IMR-90 (cell line): ENCODE measurements at regions not wholly inside any gene's neighbourhood (a gene's known extent, or its start where the extent isn't known, plus 50 kb on each side); places are given as distances from the start of the nearest gene placed in this dataset.

Experiments used
- ATAC-seq: fragments of 200-7000 bp; cut with Tn5 transposase; 2 replicates; pipeline ENCODE4 v1.9.1; 2020; ENCODE audit warnings: low read depth, mild to moderate bottlenecking, moderate library complexity
- BruUV-seq: library from RNA; stranded (reverse); fragments of 400-500 nt; replicated peaks from 2 replicates; lab custom pipeline; 2021; lab: Mats Ljungman, UMichigan
- CTCF ChIA-PET: fragments of 300-600 bp; formaldehyde crosslinking; extraction: SDS; loops from one replicate; lab custom pipeline; 2021; ENCODE audit warnings: antibody characterized with exemption; lab: Yijun Ruan, JAX
- POLR2A ChIA-PET: fragments of 300-600 bp; sonication (Branson Sonifier 250); formaldehyde crosslinking; loops from one replicate; lab custom pipeline; 2022; ENCODE audit warnings: antibody characterized with exemption; ENCODE audit not compliant: unreplicated experiment; lab: Charles Lee
- DNase-seq: peaks from one replicate; pipeline ENCODE4 v3.0.0; 2013
- H2AFZ ChIP-seq: replicated peaks from 2 replicates; pipeline ENCODE3; 2013; ENCODE audit warnings: low read length, mild to moderate bottlenecking; ENCODE audit not compliant: poor library complexity
- H2AK5ac ChIP-seq: 2 replicates; pipeline ENCODE4 v1.6.1; 2013; ENCODE audit warnings: low read depth, low read length, inconsistent platforms
- H2AK9ac ChIP-seq: replicated peaks from 2 replicates; pipeline ENCODE3; 2013; ENCODE audit warnings: mild to moderate bottlenecking, low read depth, low read length, moderate library complexity; ENCODE audit not compliant: poor library complexity
- H2BK120ac ChIP-seq: 2 replicates; pipeline ENCODE4 v1.6.1; 2013; ENCODE audit warnings: low read depth, low read length, inconsistent platforms
- H2BK15ac ChIP-seq: 3 replicates; pipeline ENCODE4 v1.6.1; 2013; ENCODE audit warnings: low read depth, low read length, inconsistent platforms
- H2BK20ac ChIP-seq: 2 replicates; pipeline ENCODE4 v1.6.1; 2013; ENCODE audit warnings: low read depth, mild to moderate bottlenecking, inconsistent platforms, low read length, moderate library complexity
- H2BK5ac ChIP-seq: 2 replicates; pipeline ENCODE4 v1.6.1; 2013; ENCODE audit warnings: mild to moderate bottlenecking, low read depth, low read length, inconsistent platforms; ENCODE audit not compliant: poor library complexity, severe bottlenecking
- H3K14ac ChIP-seq: replicated peaks from 2 replicates; pipeline ENCODE4 v1.6.1; 2013; ENCODE audit warnings: low read depth, low read length, inconsistent platforms
- H3K18ac ChIP-seq: 2 replicates; pipeline ENCODE4 v1.6.1; 2013; ENCODE audit warnings: low read depth, low read length, control low read depth
- H3K23ac ChIP-seq: 2 replicates; pipeline ENCODE4 v1.6.1; 2013; ENCODE audit warnings: low read depth, low read length, inconsistent platforms
- H3K27ac ChIP-seq: 2 replicates; pipeline ENCODE4 v1.5.1; 2013; ENCODE audit warnings: mild to moderate bottlenecking, control low read depth, low read length; ENCODE audit not compliant: insufficient read depth
- H3K27me3 ChIP-seq: 2 replicates; pipeline ENCODE4 v1.6.1; 2013; ENCODE audit warnings: low read length; ENCODE audit not compliant: control insufficient read depth, insufficient read depth
- H3K36me3 ChIP-seq: 2 replicates; pipeline ENCODE4 v1.6.1; 2013; ENCODE audit warnings: low read length, mixed read lengths; ENCODE audit not compliant: control insufficient read depth, insufficient read depth
- H3K4ac ChIP-seq: 2 replicates; pipeline ENCODE4 v1.6.1; 2013; ENCODE audit warnings: low read depth, low read length, inconsistent platforms
- H3K4me1 ChIP-seq: 2 replicates; pipeline ENCODE4 v1.6.1; 2013; ENCODE audit warnings: low read length, mixed read lengths; ENCODE audit not compliant: control insufficient read depth, insufficient read depth
- H3K4me2 ChIP-seq: 2 replicates; pipeline ENCODE4 v1.6.1; 2013; ENCODE audit warnings: low read depth, mild to moderate bottlenecking, control low read depth, low read length, moderate library complexity
- H3K4me3 ChIP-seq: 2 replicates; pipeline ENCODE4 v1.5.1; 2013; ENCODE audit warnings: low read depth, mild to moderate bottlenecking, control low read depth, low read length, moderate library complexity; ENCODE audit not compliant: insufficient read depth
- H3K56ac ChIP-seq: 2 replicates; pipeline ENCODE4 v1.6.1; 2013; ENCODE audit warnings: low read length, inconsistent platforms; ENCODE audit not compliant: insufficient read depth; ENCODE audit errors: extremely low read depth
- H3K79me1 ChIP-seq, 2 experiments: 2 replicates each; pipeline ENCODE4 v1.6.1; 2013; ENCODE audit warnings: low read length in 2 of 2, inconsistent platforms in 1 of 2, low read depth in 1 of 2
- H3K9ac ChIP-seq: 2 replicates; pipeline ENCODE4 v1.6.1; 2013; ENCODE audit warnings: low read depth, low read length, control low read depth
- H3K9me1 ChIP-seq: 2 replicates; pipeline ENCODE4 v1.6.1; 2013; ENCODE audit warnings: low read length, inconsistent platforms; ENCODE audit not compliant: insufficient read depth
- H3K9me3 ChIP-seq: 2 replicates; pipeline ENCODE4 v1.6.1; 2013; ENCODE audit warnings: low read length; ENCODE audit not compliant: control insufficient read depth, insufficient read depth
- H4K20me1 ChIP-seq: 2 replicates; pipeline ENCODE4 v1.6.1; 2013; ENCODE audit warnings: low read length, inconsistent platforms; ENCODE audit not compliant: insufficient read depth
- H4K5ac ChIP-seq: 2 replicates; pipeline ENCODE4 v1.6.1; 2013; ENCODE audit warnings: mild to moderate bottlenecking, low read depth, low read length, control low read depth
- H4K8ac ChIP-seq, 2 experiments: 2 replicates each; pipeline ENCODE4 v1.6.1; 2013; ENCODE audit warnings: low read depth in 2 of 2, low read length in 2 of 2, control low read depth in 1 of 2, inconsistent platforms in 1 of 2
- H4K91ac ChIP-seq: 2 replicates; pipeline ENCODE4 v1.6.1; 2013; ENCODE audit warnings: low read depth, low read length, inconsistent platforms; ENCODE audit not compliant: insufficient read depth
- CEBPB ChIP-seq: IDR thresholded peaks from 2 replicates; pipeline ENCODE4 v1.6.1; 2012; ENCODE audit warnings: low read depth, low read length, improper control_type of control experiment
- ELK1 ChIP-seq: fragments of 150-350 bp; IDR thresholded peaks from 2 replicates; pipeline ENCODE4 v1.6.1; 2016; ENCODE audit warnings: low read depth, mild to moderate bottlenecking, low read length, moderate library complexity, borderline replicate concordance
- FOS ChIP-seq: fragments of 150-350 bp; IDR thresholded peaks from 2 replicates; pipeline ENCODE4 v1.6.1; 2016; ENCODE audit warnings: low read depth, low read length
- RCOR1 ChIP-seq: IDR thresholded peaks from 2 replicates; pipeline ENCODE4 v1.6.1; 2012; ENCODE audit warnings: mild to moderate bottlenecking, low read length, improper control_type of control experiment; ENCODE audit not compliant: insufficient replicate concordance
- WGBS, 2 experiments: methylation state at CpG; one replicate each; pipeline versions ENCODE4 v1.1.5 to v1.1.7; 2013; ENCODE audit warnings: missing lambda C conversion rate in 2 of 2; ENCODE audit not compliant: insufficient read length in 1 of 2; ENCODE audit errors: extremely low coverage in 2 of 2; 5-methylcytosine and 5-hydroxymethylcytosine counted together
- dilution Hi-C: fragments of 300-500 bp; cut with HindIII; formaldehyde crosslinking; loops from one replicate; pipeline ENCODE4 v1.14.3; 2018; ENCODE audit warnings: low sequenced_read_pairs; ENCODE audit not compliant: unreplicated experiment
- in situ Hi-C: fragments of 300-500 bp; cut with MboI; formaldehyde crosslinking; loops from 3 replicates; pipeline ENCODE4 v1.14.3; 2019; ENCODE audit warnings: low sequenced_read_pairs, inconsistent platforms, mixed read lengths
- intact Hi-C: fragments of 100-400 bp; cut with micrococcal nuclease; formaldehyde crosslinking; loops from 2 replicates; pipeline ENCODE4 v1.10.0; 2022

- CTCF ChIA-PET = interaction anchor here (0.6 to 0.7 kb wide), 2 partner anchors 10 to 185 kb away, joined by 3 read pairs; no protein-coding TSS in a partner anchor
- no peak overlapping the region for H3K18ac ChIP-seq
These were observed 129.3 kb upstream of the SSTR1 start for GRCh38 chr14:38078393-38078792.

More at GRCh38 chr14:38078393-38078792, 129.3 kb upstream of the SSTR1 start:
- Histone ChIP-seq H3K27me3 (no peaks in the 10 kb centered on the region), H4K20me1 (no peaks in the 10 kb centered on the region), H3K9me1 (peaks cover 3% of the 10 kb centered on the region; the same call in 1 of the 2 replicates), H2AFZ (no peak overlapping the region), H2AK9ac (no peak overlapping the region), H3K27ac (no peak overlapping the region), H2BK5ac (no peak overlapping the region), H3K14ac (no peak overlapping the region), H3K4me3 (no peak overlapping the region), H3K4me2 (no peak overlapping the region), H2AK5ac (no peak overlapping the region), H3K23ac (no peak overlapping the region), H3K4me1 (peaks cover 2% of the 10 kb centered on the region; the same call in 1 of the 2 replicates), H2BK15ac (no peak overlapping the region), H4K5ac (no peak overlapping the region), H4K8ac (no peak overlapping the region), H4K91ac (no peak overlapping the region), H3K56ac (no peak overlapping the region), H3K79me1 (no peaks in the 10 kb centered on the region), H2BK20ac (no peak overlapping the region), H3K4ac (no peak overlapping the region), H3K9ac (no peak overlapping the region), H3K36me3 (no peaks in the 10 kb centered on the region), H2BK120ac (no peak overlapping the region), H3K9me3 (no peaks in the 10 kb centered on the region)
- DNase-seq (no peak), ATAC-seq (no peak)
- intact Hi-C loops = no loop called here
- POLR2A ChIA-PET = no interaction called here
- WGBS, 2 experiments = no CpG with 5 or more reads among the region's 3 CpGs
- TF ChIP-seq CEBPB = no peak
- TF ChIP-seq RCOR1 = no peak
- TF ChIP-seq ELK1 = no peak
- TF ChIP-seq FOS = no peak
- BruUV-seq = no TSS peak
- dilution Hi-C loops = no loop called here
- in situ Hi-C loops = no loop called here
